Fibroblast of pulmonary artery (primary cell): ENCODE measurements at regions not wholly inside any gene's neighbourhood (a gene's known extent, or its start where the extent isn't known, plus 50 kb on each side); places are given as distances from the start of the nearest gene placed in this dataset.

ENCODE experiments used
- DNase-seq: peaks from one replicate; pipeline ENCODE4 v3.0.0-alpha.2; 2010; ENCODE audit warnings: low read depth
- H3K4me3 ChIP-seq: replicated peaks from 2 replicates; pipeline ENCODE4 v1.5.1; 2011; ENCODE audit warnings: low read depth, mild to moderate bottlenecking, control low read depth, low read length, moderate library complexity
- TF ChIP-seq, protein P1 (sequence below): IDR thresholded peaks from 2 replicates; pipeline ENCODE4 v1.5.1; 2011; ENCODE audit warnings: mild to moderate bottlenecking, control low read depth, low read length, inconsistent platforms; ENCODE audit errors: missing control alignments

DNA sequence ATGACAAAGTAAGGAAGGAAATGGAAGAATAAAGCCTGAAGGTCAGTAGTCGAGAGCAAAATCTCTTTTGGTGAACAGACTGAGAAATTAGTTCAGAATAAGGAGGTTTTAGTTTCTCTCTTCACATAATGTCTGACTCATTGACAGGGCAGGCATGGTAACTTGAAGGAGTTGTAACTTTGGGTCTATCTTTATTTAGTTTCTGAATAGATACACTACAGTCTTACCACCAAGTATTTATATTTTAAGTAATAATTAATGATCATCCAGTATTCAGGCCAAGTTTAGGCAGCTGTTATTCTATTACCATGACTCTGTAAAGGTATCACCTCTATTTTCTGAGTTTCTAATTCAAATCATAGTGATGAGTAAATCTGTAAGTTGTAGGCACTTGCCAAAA is 219.9 kb downstream of the SPRY2 start:
- no peak overlapping the region for H3K4me3 ChIP-seq
- no peak for DNase-seq
- TF ChIP-seq, protein P1, sequence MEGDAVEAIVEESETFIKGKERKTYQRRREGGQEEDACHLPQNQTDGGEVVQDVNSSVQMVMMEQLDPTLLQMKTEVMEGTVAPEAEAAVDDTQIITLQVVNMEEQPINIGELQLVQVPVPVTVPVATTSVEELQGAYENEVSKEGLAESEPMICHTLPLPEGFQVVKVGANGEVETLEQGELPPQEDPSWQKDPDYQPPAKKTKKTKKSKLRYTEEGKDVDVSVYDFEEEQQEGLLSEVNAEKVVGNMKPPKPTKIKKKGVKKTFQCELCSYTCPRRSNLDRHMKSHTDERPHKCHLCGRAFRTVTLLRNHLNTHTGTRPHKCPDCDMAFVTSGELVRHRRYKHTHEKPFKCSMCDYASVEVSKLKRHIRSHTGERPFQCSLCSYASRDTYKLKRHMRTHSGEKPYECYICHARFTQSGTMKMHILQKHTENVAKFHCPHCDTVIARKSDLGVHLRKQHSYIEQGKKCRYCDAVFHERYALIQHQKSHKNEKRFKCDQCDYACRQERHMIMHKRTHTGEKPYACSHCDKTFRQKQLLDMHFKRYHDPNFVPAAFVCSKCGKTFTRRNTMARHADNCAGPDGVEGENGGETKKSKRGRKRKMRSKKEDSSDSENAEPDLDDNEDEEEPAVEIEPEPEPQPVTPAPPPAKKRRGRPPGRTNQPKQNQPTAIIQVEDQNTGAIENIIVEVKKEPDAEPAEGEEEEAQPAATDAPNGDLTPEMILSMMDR: no peak

DNA sequence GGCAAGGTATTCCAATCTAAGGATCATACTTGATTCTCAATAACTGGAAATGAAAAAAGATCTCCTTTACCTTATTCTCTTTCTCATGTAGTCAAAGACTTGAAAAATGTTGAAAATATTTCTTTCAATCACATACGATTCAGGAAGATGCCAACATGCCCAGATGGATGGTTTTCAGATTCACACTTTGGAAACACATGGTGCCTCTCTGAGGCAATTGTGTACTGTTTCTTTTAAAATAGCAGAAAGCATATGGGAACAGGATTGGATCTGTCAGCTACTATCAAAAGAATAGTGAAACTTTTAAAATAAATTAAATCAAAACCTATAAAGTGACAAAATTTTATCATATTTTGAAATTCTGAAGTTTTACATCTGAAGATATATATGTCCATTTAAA is 222.4 kb downstream of the SPRY2 start:
- TF ChIP-seq, protein P1: no peak
- H3K4me3 ChIP-seq: no peak overlapping the region
- no peak for DNase-seq

DNA sequence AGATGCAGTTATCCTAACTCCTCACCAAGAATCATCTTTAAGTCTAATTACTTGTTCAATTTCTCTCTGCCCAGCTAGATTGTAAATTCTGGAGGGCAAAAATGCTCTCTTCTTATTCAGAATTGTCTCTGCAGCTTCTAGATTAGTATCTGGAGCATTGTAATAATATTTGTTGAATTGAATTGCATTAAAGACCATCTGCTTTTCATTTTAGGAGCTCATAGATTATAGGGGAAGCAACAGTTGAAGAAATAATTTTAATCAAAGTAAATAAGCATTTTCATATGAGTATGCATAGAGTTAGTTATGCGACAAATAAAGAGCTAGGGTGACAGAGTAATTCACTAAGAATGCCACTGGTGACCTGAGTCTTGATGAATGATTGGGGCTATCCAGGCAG is 222.8 kb downstream of the SPRY2 start:
- TF ChIP-seq, protein P1: no peak
- no peak overlapping the region for H3K4me3 ChIP-seq
- no peak for DNase-seq

DNA sequence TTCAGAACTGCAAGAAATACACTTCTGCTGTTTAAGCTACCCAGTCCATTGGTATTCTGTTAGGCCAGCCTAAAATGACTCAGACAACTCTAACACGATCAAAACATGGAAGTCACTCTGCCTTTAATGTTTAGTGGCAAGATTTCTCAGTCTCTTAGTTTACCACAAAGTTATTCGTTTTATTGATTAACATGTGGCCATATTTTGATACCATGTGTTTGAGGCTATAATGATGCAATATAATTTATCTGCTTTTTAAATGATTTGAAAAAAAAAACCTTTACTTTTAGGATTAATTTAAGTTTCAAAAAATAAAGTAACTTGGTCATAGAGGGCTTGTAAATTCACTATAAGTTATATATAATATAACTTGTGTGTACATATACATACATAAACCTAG is 223.4 kb downstream of the SPRY2 start:
- no peak overlapping the region for H3K4me3 ChIP-seq
- no peak for DNase-seq
- TF ChIP-seq, protein P1: no peak

DNA sequence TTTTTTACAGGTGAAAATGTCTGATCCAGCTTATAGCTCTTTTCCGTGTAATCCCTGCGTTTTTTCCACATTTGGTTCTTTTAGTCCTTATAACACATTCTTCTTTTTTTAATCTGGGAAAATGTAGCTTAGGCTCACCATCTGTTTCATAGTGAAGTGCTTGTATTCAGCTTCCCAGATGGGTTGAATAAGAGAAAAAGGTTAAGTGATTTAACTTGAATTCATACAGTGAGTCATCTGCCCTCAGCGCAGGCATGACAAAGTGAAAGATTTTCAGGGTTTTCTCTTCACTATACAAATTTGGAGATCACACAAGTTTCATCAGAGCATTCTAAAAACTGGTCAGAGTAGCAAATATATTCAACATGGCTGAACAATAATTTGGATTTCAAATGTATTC is 224.8 kb downstream of the SPRY2 start:
- peak; percentile 63 for DNase-seq
- TF ChIP-seq, protein P1: no peak

DNA sequence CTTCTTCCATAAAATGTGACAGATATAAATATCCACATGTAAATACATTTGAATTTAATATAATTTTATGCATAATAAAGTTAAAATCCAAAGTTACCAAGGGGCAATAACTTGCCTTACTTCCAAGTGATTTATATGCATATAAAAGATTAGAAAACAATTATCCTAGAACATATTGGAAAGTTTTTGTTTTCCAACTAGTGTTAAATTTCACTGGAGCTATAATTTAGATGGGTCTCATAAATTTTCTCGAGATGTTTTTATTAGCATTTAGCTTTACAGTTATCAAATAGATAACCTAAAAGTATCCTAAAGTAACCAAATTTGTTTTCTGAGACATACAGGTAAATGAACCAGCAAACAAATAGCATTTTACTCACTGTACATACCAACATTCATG is 225.3 kb downstream of the SPRY2 start:
- TF ChIP-seq, protein P1: no peak

More for the DNA sequence above, 224.8 kb downstream of the SPRY2 start:
- no peak overlapping the region for H3K4me3 ChIP-seq

DNA sequence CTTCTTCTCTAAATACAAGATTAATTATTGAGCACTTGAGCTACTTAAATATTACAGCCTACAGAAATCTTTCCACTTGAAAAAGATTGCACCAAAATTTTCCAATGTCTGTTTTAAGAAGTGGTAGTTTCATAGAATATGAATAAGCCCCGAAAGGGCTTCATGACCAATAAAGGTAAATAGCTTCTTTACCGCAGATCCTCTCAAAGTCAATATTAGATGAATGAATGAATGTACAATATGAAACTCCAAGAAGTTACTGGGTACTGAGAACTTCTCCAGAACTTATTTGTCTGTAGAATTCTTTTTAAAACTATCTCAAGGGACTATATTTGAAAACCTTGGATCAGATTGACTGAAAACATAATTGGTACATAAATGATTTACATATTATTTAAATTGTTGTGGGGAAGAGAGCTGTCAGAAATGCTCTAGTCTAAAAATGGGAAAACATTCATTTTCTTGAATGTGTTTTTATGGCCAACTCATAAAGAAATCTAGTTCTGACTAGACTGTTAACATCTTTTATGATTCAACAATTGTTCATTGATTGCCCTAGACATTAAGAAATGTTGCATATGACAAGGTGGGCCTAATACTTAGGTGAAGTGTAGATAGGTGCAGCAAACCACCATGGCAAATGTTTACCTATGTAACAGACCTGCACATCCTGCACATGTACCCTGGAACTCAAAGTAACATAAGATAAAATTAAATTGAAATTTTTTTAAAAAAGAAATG is 227.0 kb downstream of the SPRY2 start:
- TF ChIP-seq, protein P1: no peak
- H3K4me3 ChIP-seq: no peak overlapping the region
- DNase-seq: no peak

More for the DNA sequence above, 225.3 kb downstream of the SPRY2 start:
- no peak for DNase-seq
- H3K4me3 ChIP-seq: no peak overlapping the region
